Liver (tissue), 8 donors: ENCODE measurements at regions not wholly inside any gene's neighbourhood (a gene's known extent, or its start where the extent isn't known, plus 50 kb on each side); places are given as distances from the start of the nearest gene placed in this dataset.

ENCODE experiments used
- DNase-seq: peaks from one replicate; pipeline ENCODE4 v3.0.0-alpha.2; 2017; ENCODE audit warnings: low spot score
- H3K27ac ChIP-seq, 2 donors: one replicate each; pipeline ENCODE4 v1.7.0; 2013; ENCODE audit warnings: inconsistent platforms in 2 of 2, low read length in 2 of 2, control low read depth in 1 of 2, low read depth in 1 of 2, mild to moderate bottlenecking in 1 of 2
- H3K27me3 ChIP-seq, 4 donors: one replicate each; pipeline versions ENCODE4 v1.6.1 to v1.7.0; 2013; ENCODE audit warnings: low read length in 3 of 4, inconsistent platforms in 1 of 4, mild to moderate bottlenecking in 1 of 4, moderate library complexity in 1 of 4; ENCODE audit not compliant: control insufficient read depth in 4 of 4, insufficient read depth in 4 of 4
- H3K36me3 ChIP-seq, 4 donors: one replicate each; pipeline versions ENCODE4 v1.6.1 to v1.7.0; 2013; ENCODE audit warnings: low read length in 3 of 4, mild to moderate bottlenecking in 3 of 4, low read depth in 1 of 4, moderate library complexity in 1 of 4; ENCODE audit not compliant: control insufficient read depth in 4 of 4, insufficient read depth in 3 of 4
- H3K4me1 ChIP-seq, 4 donors: one replicate each; pipeline versions ENCODE4 v1.6.1 to v1.7.0; 2013; ENCODE audit warnings: low read length in 3 of 4, mild to moderate bottlenecking in 3 of 4, moderate library complexity in 1 of 4; ENCODE audit not compliant: control insufficient read depth in 4 of 4, insufficient read depth in 4 of 4
- H3K4me3 ChIP-seq, 3 donors: one replicate each; pipeline versions ENCODE4 v1.6.1 to v1.7.0; 2013; ENCODE audit warnings: low read length in 3 of 3, control low read depth in 1 of 3, low read depth in 1 of 3, mild to moderate bottlenecking in 1 of 3
- H3K9ac ChIP-seq, 2 donors: one replicate each; pipeline ENCODE4 v1.7.0; 2013; ENCODE audit warnings: low read length in 2 of 2, mild to moderate bottlenecking in 2 of 2, moderate library complexity in 2 of 2, control low read depth in 1 of 2, low read depth in 1 of 2
- H3K9me3 ChIP-seq, 4 donors: one replicate each; pipeline versions ENCODE4 v1.6.1 to v1.7.0; 2013; ENCODE audit warnings: low read length in 3 of 4; ENCODE audit not compliant: control insufficient read depth in 4 of 4
- ATF3 ChIP-seq: IDR thresholded peaks from 2 replicates; pipeline ENCODE4 v1.6.1; 2016; ENCODE audit warnings: antibody characterized with exemption
- CTCF ChIP-seq: fragments of 150-350 bp; IDR thresholded peaks from 2 replicates; pipeline ENCODE4 v1.5.1; 2017; ENCODE audit warnings: improper control_type of control experiment, low read depth, low read length; ENCODE audit not compliant: missing input control
- EGR1 ChIP-seq, 2 donors: IDR thresholded peaks; 2 replicates each; pipeline ENCODE4 v1.6.1; 2016 to 2018; ENCODE audit warnings: antibody characterized with exemption in 2 of 2, low read depth in 2 of 2
- FOXA1 ChIP-seq: IDR thresholded peaks from 2 replicates; pipeline ENCODE4 v1.6.1; 2016; ENCODE audit warnings: antibody characterized with exemption
- FOXA2 ChIP-seq: IDR thresholded peaks from 2 replicates; pipeline ENCODE4 v1.6.1; 2016; ENCODE audit warnings: antibody characterized with exemption
- GABPA ChIP-seq, 2 donors: IDR thresholded peaks in 1 of 2; conservative IDR thresholded peaks in 1 of 2; 2 replicates each; pipeline ENCODE4 v1.6.1; 2016; ENCODE audit warnings: antibody characterized with exemption in 2 of 2, mild to moderate bottlenecking in 1 of 2, moderate library complexity in 1 of 2
- HNF4A ChIP-seq, 2 donors: conservative IDR thresholded peaks; 2 replicates each; pipeline ENCODE4 v1.6.1; 2016; ENCODE audit warnings: antibody characterized with exemption in 2 of 2, mild to moderate bottlenecking in 2 of 2
- HNF4G ChIP-seq: IDR thresholded peaks from 2 replicates; pipeline ENCODE4 v1.6.1; 2016; ENCODE audit warnings: antibody characterized with exemption
- JUND ChIP-seq, 2 donors: IDR thresholded peaks; 2 replicates each; pipeline ENCODE4 v1.6.1; 2016; ENCODE audit warnings: antibody characterized with exemption in 2 of 2
- NR2F2 ChIP-seq: IDR thresholded peaks from 2 replicates; pipeline ENCODE4 v1.6.1; 2016; ENCODE audit warnings: antibody characterized with exemption
- RAD21 ChIP-seq, 2 donors: IDR thresholded peaks; 2 replicates each; pipeline ENCODE4 v1.6.1; 2016; ENCODE audit warnings: antibody characterized with exemption in 2 of 2, mild to moderate bottlenecking in 2 of 2
- RXRA ChIP-seq, 2 donors: IDR thresholded peaks; 2 replicates each; pipeline ENCODE4 v1.6.1; 2017 to 2018; ENCODE audit warnings: antibody characterized with exemption in 2 of 2, mild to moderate bottlenecking in 1 of 2
- SP1 ChIP-seq: IDR thresholded peaks from 2 replicates; pipeline ENCODE4 v1.6.1; 2018; ENCODE audit warnings: antibody characterized with exemption, mild to moderate bottlenecking
- TAF1 ChIP-seq: conservative IDR thresholded peaks from 2 replicates; pipeline ENCODE4 v1.6.1; 2016; ENCODE audit warnings: antibody characterized with exemption, mild to moderate bottlenecking
- YY1 ChIP-seq: IDR thresholded peaks from 2 replicates; pipeline ENCODE4 v1.6.1; 2016; ENCODE audit warnings: antibody characterized with exemption, mild to moderate bottlenecking
- ZBTB33 ChIP-seq: IDR thresholded peaks from 2 replicates; pipeline ENCODE4 v1.6.1; 2016; ENCODE audit warnings: antibody characterized with exemption
- WGBS: extraction: QIAGEN DNeasy Blood & Tissue Kit; methylation state at CpG from one replicate; pipeline ENCODE4 v1.1.7; 2013; 5-methylcytosine and 5-hydroxymethylcytosine counted together
- TF ChIP-seq, protein P1 (sequence below): IDR thresholded peaks from 2 replicates; pipeline ENCODE4 v1.6.1; 2016; ENCODE audit warnings: antibody characterized with exemption
- TF ChIP-seq, protein P2 (sequence below): IDR thresholded peaks from 2 replicates; pipeline ENCODE4 v1.6.1; 2016; ENCODE audit warnings: antibody characterized with exemption, mild to moderate bottlenecking
- donor health status: healthy.
- donor health status: healthy.
- donor health status: healthy.
- donor health status: healthy.
- donor health status: healthy.

DNA sequence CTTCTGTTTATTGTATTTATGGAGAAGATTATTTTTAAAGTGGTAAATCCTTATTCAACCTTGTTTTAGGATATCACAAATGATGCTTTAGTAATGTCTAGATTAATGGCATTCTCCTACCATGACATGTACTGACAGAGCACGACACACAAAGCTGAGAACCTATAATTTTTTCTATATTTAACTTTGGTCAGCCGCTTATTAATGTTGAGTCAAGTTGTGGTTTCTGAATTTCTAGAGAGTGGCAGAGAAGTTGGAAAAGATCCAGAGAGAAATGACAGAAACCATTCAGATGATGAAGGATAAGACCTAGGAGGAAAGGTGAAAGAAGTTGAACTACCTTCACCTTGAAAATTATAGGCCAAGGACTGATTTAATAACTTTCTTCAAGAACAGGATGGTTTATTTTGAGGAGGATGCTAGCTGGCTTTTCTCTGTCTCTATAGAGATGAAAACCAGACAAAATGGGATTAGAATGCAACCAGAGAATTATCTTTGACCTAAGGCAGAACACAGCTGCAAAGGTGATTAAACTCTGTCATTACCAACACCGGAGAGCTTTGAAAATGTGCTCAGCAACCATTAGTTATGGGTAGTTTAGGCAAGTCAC lies 62.6 kb upstream of the TSPAN5 start:
- DNase-seq: no peak
- no peaks in the 10 kb centered on the region for H3K27me3 ChIP-seq
- 75% methylated on average over 3 of the region's 3 CpGs for WGBS
- TF ChIP-seq GABPA (IDR thresholded peaks at IDR 0.05 in 1 of 2, conservative IDR thresholded peaks at IDR 0.05 in 1 of 2) (no peak), ATF3 (no peak), YY1 (no peak), EGR1 (IDR thresholded peaks at IDR 0.05; ENCODE audit: low read depth in 2 of 2) (no peak), SP1 (no peak)
- TF ChIP-seq, protein P1, sequence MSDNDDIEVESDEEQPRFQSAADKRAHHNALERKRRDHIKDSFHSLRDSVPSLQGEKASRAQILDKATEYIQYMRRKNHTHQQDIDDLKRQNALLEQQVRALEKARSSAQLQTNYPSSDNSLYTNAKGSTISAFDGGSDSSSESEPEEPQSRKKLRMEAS: no peak
- H3K9ac ChIP-seq: no peak overlapping the region
- H3K4me3 ChIP-seq: no peak overlapping the region
- no peak overlapping the region for H3K27ac ChIP-seq
- no peaks in the 10 kb centered on the region for H3K4me1 ChIP-seq
- H3K9me3 ChIP-seq: peaks cover 0 to 1% (median 0%) of the 10 kb centered on the region in 4 donors
- H3K36me3 ChIP-seq: no peaks in the 10 kb centered on the region

DNA sequence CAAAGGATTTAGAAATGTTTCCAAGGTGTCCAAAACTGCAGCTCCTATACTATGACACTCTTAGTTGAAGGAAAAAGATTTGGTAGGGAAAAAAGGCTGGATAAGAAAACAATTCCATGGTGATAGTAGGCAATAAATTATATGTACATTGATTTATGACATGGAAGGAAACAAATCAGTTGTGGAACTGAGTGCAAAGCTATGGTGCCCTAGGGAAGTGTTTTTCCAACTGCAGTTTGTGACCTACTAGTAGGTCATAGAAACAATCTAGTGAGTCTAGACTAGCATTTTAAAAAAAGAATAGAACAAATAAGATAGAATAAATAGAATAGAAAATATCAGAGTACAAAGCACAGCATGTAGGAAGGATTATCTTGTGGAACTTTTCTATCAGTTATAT lies 58.4 kb upstream of the TSPAN5 start:
- Histone ChIP-seq H3K36me3 (no peaks in the 10 kb centered on the region), H3K4me1 (no peaks in the 10 kb centered on the region), H3K9ac (no peak overlapping the region), H3K4me3 (no peak overlapping the region), H3K27me3 (no peaks in the 10 kb centered on the region), H3K27ac (no peak overlapping the region), H3K9me3 (no peaks in the 10 kb centered on the region)
- TF ChIP-seq, protein P2, sequence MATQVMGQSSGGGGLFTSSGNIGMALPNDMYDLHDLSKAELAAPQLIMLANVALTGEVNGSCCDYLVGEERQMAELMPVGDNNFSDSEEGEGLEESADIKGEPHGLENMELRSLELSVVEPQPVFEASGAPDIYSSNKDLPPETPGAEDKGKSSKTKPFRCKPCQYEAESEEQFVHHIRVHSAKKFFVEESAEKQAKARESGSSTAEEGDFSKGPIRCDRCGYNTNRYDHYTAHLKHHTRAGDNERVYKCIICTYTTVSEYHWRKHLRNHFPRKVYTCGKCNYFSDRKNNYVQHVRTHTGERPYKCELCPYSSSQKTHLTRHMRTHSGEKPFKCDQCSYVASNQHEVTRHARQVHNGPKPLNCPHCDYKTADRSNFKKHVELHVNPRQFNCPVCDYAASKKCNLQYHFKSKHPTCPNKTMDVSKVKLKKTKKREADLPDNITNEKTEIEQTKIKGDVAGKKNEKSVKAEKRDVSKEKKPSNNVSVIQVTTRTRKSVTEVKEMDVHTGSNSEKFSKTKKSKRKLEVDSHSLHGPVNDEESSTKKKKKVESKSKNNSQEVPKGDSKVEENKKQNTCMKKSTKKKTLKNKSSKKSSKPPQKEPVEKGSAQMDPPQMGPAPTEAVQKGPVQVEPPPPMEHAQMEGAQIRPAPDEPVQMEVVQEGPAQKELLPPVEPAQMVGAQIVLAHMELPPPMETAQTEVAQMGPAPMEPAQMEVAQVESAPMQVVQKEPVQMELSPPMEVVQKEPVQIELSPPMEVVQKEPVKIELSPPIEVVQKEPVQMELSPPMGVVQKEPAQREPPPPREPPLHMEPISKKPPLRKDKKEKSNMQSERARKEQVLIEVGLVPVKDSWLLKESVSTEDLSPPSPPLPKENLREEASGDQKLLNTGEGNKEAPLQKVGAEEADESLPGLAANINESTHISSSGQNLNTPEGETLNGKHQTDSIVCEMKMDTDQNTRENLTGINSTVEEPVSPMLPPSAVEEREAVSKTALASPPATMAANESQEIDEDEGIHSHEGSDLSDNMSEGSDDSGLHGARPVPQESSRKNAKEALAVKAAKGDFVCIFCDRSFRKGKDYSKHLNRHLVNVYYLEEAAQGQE: no peak
- TF ChIP-seq GABPA (IDR thresholded peaks at IDR 0.05 in 1 of 2, conservative IDR thresholded peaks at IDR 0.05 in 1 of 2) (no peak), JUND (IDR thresholded peaks at IDR 0.05) (no peak), CTCF (no peak), HNF4A (conservative IDR thresholded peaks at IDR 0.05) (no peak), TAF1 (no peak), NR2F2 (no peak), ZBTB33 (no peak), RXRA (IDR thresholded peaks at IDR 0.05) (no peak), EGR1 (IDR thresholded peaks at IDR 0.05; ENCODE audit: low read depth in 2 of 2) (no peak), HNF4G (no peak), FOXA2 (no peak), ATF3 (no peak), YY1 (no peak), SP1 (no peak), RAD21 (IDR thresholded peaks at IDR 0.05) (no peak), FOXA1 (no peak)
- TF ChIP-seq, protein P1: no peak
- DNase-seq: no peak
